Fibroblast of the aortic adventitia (primary cell): ENCODE measurements at regions not wholly inside any gene's neighbourhood (a gene's known extent, or its start where the extent isn't known, plus 50 kb on each side); places are given as distances from the start of the nearest gene placed in this dataset.

ENCODE experiments used
- DNase-seq: peaks from one replicate; pipeline ENCODE4 v3.0.0-alpha.2; 2010; ENCODE audit warnings: low read depth
- H3K4me3 ChIP-seq: 2 replicates; pipeline ENCODE4 v1.5.1; 2011; ENCODE audit warnings: low read depth, mild to moderate bottlenecking, control low read depth, low read length, moderate library complexity
- CTCF ChIP-seq: IDR thresholded peaks from 2 replicates; pipeline ENCODE4 v1.5.1; 2011; ENCODE audit warnings: mild to moderate bottlenecking, low read length, control low read depth, inconsistent platforms; ENCODE audit not compliant: insufficient read depth

- DNase-seq: no peak
- H3K4me3 ChIP-seq: no peak overlapping the region
- TF ChIP-seq CTCF: no peak
Observed at GRCh38 chr13:47862841-47863240, 138.2 kb downstream of the SUCLA2 start.

GRCh38 chr13:47859165-47859564 lies 141.9 kb downstream of the SUCLA2 start:
- TF ChIP-seq CTCF: no peak
- H3K4me3 ChIP-seq: no peak overlapping the region
- no peak for DNase-seq

GRCh38 chr13:47858042-47859025 lies 142.7 kb downstream of the SUCLA2 start:
- no peak overlapping the region for H3K4me3 ChIP-seq
- DNase-seq: peak; percentile 27
- no peak for TF ChIP-seq CTCF

- no peak for TF ChIP-seq CTCF
- no peak overlapping the region for H3K4me3 ChIP-seq
- DNase-seq: no peak
Observed at GRCh38 chr13:47853236-47853635, 147.8 kb downstream of the SUCLA2 start.

GRCh38 chr13:47846886-47847285 lies 154.2 kb downstream of the SUCLA2 start:
- no peak overlapping the region for H3K4me3 ChIP-seq
- DNase-seq: no peak
- no peak for TF ChIP-seq CTCF

GRCh38 chr13:47845981-47846380 lies 155.1 kb downstream of the SUCLA2 start:
- no peak for DNase-seq

More at GRCh38 chr13:47845981-47846380, 155.1 kb downstream of the SUCLA2 start:
- no peak overlapping the region for H3K4me3 ChIP-seq
- no peak for TF ChIP-seq CTCF
